Panc1 (cell line): ENCODE measurements at regions not wholly inside any gene's neighbourhood (a gene's known extent, or its start where the extent isn't known, plus 50 kb on each side); places are given as distances from the start of the nearest gene placed in this dataset.

Experiments used
- ATAC-seq: fragments of 200-7000 bp; cut with Tn5 transposase; 2 replicates; pipeline ENCODE4 v1.9.1; 2020; ENCODE audit warnings: mild to moderate bottlenecking, moderate library complexity
- BruUV-seq: library from RNA; stranded (reverse); fragments of 400-500 nt; replicated peaks from 2 replicates; lab custom pipeline; 2021; lab: Mats Ljungman, UMichigan
- CTCF ChIA-PET: fragments of 300-600 bp; sonication (Branson Sonifier 250); formaldehyde crosslinking; loops from one replicate; lab custom pipeline; 2022; ENCODE audit warnings: antibody characterized with exemption; lab: Charles Lee
- POLR2A ChIA-PET: fragments of 300-600 bp; sonication (Branson Sonifier 250); formaldehyde crosslinking; loops from one replicate; lab custom pipeline; 2022; ENCODE audit warnings: antibody characterized with exemption; lab: Charles Lee
- DNase-seq: peaks from one replicate; pipeline ENCODE4 v3.0.0-alpha.2; 2010; ENCODE audit warnings: low read depth, low spot score
- H3K27ac ChIP-seq: 2 replicates; pipeline ENCODE4 v1.5.1; 2011; ENCODE audit warnings: mild to moderate bottlenecking, low read length, inconsistent platforms
- H3K27me3 ChIP-seq: fragments of 200-500 bp; sonication (Bioruptor generic); 2 replicates; pipeline ENCODE4 v1.6.0; 2014; ENCODE audit warnings: low read length, inconsistent platforms; ENCODE audit not compliant: control insufficient read depth, insufficient read depth
- H3K36me3 ChIP-seq: fragments of 200-500 bp; sonication (Bioruptor generic); 2 replicates; pipeline ENCODE4 v1.5.1; 2014; ENCODE audit warnings: inconsistent platforms, mild to moderate bottlenecking, low read length, moderate library complexity; ENCODE audit not compliant: control insufficient read depth, insufficient read depth
- H3K4me1 ChIP-seq: 2 replicates; pipeline ENCODE4 v1.5.1; 2011; ENCODE audit warnings: inconsistent platforms, mild to moderate bottlenecking, low read length, moderate library complexity; ENCODE audit not compliant: control insufficient read depth, insufficient read depth
- H3K4me3 ChIP-seq, 2 experiments: 2 replicates each; pipeline ENCODE4 v1.5.1; 2011 to 2012; ENCODE audit warnings: low read depth in 2 of 2, low read length in 2 of 2, mild to moderate bottlenecking in 2 of 2, inconsistent platforms in 1 of 2, moderate library complexity in 1 of 2
- H3K9me3 ChIP-seq: fragments of 200-500 bp; sonication (Bioruptor generic); 2 replicates; pipeline ENCODE4 v1.5.1; 2014; ENCODE audit warnings: low read depth, mild to moderate bottlenecking, inconsistent platforms, low read length, moderate library complexity; ENCODE audit not compliant: control insufficient read depth, insufficient read depth
- POLR2AphosphoS5 ChIP-seq: IDR thresholded peaks from 2 replicates; pipeline ENCODE4 v1.6.1; 2012; ENCODE audit warnings: mild to moderate bottlenecking, low read depth, low read length, moderate library complexity
- SIN3A ChIP-seq: IDR thresholded peaks from 2 replicates; pipeline ENCODE4 v1.6.1; 2012; ENCODE audit warnings: low read depth, mild to moderate bottlenecking, low read length, moderate library complexity, borderline replicate concordance; ENCODE audit not compliant: insufficient read depth
- TCF7L2 ChIP-seq: IDR thresholded peaks from 2 replicates; pipeline ENCODE4 v1.6.1; 2011; ENCODE audit warnings: mild to moderate bottlenecking, low read depth, low read length, inconsistent platforms
- in situ Hi-C: cut with HindIII; loops from 2 replicates; pipeline ENCODE4 v1.10.0; 2016; ENCODE audit warnings: low sequenced_read_pairs, low pct_unique_long_range_greater_than_20kb
- intact Hi-C: fragments of 100-400 bp; cut with micrococcal nuclease; formaldehyde crosslinking; loops from one replicate; pipeline ENCODE4 v1.10.0; 2022; ENCODE audit not compliant: unreplicated experiment
- TF ChIP-seq, protein P1 (sequence below), 2 experiments: IDR thresholded peaks; 2 replicates each; pipeline ENCODE4 v1.6.1; 2011 to 2012; ENCODE audit warnings: low read depth in 2 of 2, control low read depth in 1 of 2, low read length in 1 of 2, mild to moderate bottlenecking in 1 of 2, moderate library complexity in 1 of 2; ENCODE audit not compliant: insufficient read depth in 1 of 2
- TF ChIP-seq, protein P2 (sequence below): fragments of 450-650 bp; IDR thresholded peaks from 2 replicates; pipeline ENCODE4 v1.5.1; 2017; ENCODE audit warnings: mild to moderate bottlenecking

DNA sequence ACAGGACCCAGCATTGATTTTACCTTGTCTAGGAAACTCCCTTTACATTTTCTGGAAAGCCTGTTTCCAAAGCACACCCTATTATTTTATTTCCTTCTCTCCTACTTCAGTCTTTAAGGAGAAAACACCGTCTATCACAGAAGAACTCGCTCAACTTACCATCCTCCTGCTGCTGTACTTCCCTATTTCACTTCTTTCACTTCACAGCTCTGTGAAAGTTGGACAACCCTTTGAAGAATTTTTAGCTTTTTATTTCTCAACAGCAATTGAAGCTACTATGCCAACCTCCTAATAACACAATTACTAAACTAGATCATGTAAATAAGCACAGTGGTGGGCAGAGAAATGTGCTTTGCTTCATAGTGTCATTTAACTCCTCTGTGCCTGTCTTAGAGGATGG lies 166.5 kb downstream of the TFEC start:
- no TSS peak for BruUV-seq
- Histone ChIP-seq H3K9me3 (no peaks in the 10 kb centered on the region), H3K27ac (no peak overlapping the region), H3K4me3 (no peak overlapping the region), H3K4me1 (no peaks in the 10 kb centered on the region), H3K27me3 (no peaks in the 10 kb centered on the region), H3K36me3 (no peaks in the 10 kb centered on the region)
- TF ChIP-seq, protein P1, sequence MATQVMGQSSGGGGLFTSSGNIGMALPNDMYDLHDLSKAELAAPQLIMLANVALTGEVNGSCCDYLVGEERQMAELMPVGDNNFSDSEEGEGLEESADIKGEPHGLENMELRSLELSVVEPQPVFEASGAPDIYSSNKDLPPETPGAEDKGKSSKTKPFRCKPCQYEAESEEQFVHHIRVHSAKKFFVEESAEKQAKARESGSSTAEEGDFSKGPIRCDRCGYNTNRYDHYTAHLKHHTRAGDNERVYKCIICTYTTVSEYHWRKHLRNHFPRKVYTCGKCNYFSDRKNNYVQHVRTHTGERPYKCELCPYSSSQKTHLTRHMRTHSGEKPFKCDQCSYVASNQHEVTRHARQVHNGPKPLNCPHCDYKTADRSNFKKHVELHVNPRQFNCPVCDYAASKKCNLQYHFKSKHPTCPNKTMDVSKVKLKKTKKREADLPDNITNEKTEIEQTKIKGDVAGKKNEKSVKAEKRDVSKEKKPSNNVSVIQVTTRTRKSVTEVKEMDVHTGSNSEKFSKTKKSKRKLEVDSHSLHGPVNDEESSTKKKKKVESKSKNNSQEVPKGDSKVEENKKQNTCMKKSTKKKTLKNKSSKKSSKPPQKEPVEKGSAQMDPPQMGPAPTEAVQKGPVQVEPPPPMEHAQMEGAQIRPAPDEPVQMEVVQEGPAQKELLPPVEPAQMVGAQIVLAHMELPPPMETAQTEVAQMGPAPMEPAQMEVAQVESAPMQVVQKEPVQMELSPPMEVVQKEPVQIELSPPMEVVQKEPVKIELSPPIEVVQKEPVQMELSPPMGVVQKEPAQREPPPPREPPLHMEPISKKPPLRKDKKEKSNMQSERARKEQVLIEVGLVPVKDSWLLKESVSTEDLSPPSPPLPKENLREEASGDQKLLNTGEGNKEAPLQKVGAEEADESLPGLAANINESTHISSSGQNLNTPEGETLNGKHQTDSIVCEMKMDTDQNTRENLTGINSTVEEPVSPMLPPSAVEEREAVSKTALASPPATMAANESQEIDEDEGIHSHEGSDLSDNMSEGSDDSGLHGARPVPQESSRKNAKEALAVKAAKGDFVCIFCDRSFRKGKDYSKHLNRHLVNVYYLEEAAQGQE (IDR thresholded peaks at IDR 0.05; ENCODE audit: insufficient read depth in 1 of 2, low read depth in 2 of 2, low read length in 1 of 2), result no peak
- TF ChIP-seq POLR2AphosphoS5 (no peak), SIN3A (no peak), TCF7L2 (no peak)
- TF ChIP-seq, protein P2, sequence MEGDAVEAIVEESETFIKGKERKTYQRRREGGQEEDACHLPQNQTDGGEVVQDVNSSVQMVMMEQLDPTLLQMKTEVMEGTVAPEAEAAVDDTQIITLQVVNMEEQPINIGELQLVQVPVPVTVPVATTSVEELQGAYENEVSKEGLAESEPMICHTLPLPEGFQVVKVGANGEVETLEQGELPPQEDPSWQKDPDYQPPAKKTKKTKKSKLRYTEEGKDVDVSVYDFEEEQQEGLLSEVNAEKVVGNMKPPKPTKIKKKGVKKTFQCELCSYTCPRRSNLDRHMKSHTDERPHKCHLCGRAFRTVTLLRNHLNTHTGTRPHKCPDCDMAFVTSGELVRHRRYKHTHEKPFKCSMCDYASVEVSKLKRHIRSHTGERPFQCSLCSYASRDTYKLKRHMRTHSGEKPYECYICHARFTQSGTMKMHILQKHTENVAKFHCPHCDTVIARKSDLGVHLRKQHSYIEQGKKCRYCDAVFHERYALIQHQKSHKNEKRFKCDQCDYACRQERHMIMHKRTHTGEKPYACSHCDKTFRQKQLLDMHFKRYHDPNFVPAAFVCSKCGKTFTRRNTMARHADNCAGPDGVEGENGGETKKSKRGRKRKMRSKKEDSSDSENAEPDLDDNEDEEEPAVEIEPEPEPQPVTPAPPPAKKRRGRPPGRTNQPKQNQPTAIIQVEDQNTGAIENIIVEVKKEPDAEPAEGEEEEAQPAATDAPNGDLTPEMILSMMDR, result no peak
- no peak for ATAC-seq
- DNase-seq, result no peak
- intact Hi-C loops, result no loop called here
- CTCF ChIA-PET, result no interaction called here
- POLR2A ChIA-PET, result no interaction called here
- in situ Hi-C loops, result no loop called here

DNA sequence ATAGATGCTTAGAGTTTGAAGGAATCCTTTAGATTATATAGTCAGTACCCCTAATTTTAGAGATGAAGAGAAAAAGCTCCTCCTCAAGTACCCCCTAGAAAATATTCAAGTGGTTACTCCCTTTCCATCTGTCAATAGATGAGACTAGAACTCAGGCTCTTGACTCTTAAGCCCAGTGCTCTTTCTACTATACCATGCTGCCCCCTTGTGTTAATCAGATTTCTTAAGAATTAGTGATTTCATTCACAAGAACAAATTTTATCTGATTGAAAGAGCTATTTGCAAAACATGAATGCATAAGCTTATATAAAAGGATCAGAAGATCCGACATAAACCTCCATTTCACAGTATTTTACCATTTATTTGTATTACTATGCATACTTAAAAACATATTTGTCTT lies 179.3 kb downstream of the TFEC start:
- DNase-seq, result peak; percentile 8
- no TSS peak for BruUV-seq
- no peak overlapping the region for H3K4me3 ChIP-seq
- no peak overlapping the region for H3K27ac ChIP-seq
- no peak for TF ChIP-seq POLR2AphosphoS5
- TF ChIP-seq, protein P2, result peak; percentile 54; the same call in 1 of the 2 replicates
- H3K36me3 ChIP-seq, result no peaks in the 10 kb centered on the region
- no peaks in the 10 kb centered on the region for H3K27me3 ChIP-seq
- ChIA-PET CTCF (interaction anchor here (0.5 to 1.0 kb wide), 4 partner anchors 95 to 1198 kb away, joined by 3 to 10 read pairs (median 4); no protein-coding TSS in a partner anchor), POLR2A (no interaction called here)
- no peaks in the 10 kb centered on the region for H3K9me3 ChIP-seq
- intact Hi-C loops, result loop anchor here (10.0 kb wide), 1 partner anchor 1766 kb away; no protein-coding TSS in a partner anchor
- H3K4me1 ChIP-seq, result no peaks in the 10 kb centered on the region
- ATAC-seq, result no peak
- in situ Hi-C loops, result no loop called here
